SK-N-SH treated with all-trans-retinoic acid at 6 μM for 48 hours (cell line): ENCODE measurements at regions not wholly inside any gene's neighbourhood (a gene's known extent, or its start where the extent isn't known, plus 50 kb on each side); places are given as distances from the start of the nearest gene placed in this dataset.

Source experiments
- ARNTL ChIP-seq: fragments of 450-650 bp; formaldehyde crosslinking; IDR thresholded peaks from 2 replicates; pipeline ENCODE4 v1.5.0; 2020; ENCODE audit warnings: low read depth, mild to moderate bottlenecking, moderate library complexity, borderline replicate concordance
- CSRNP3 ChIP-seq: fragments of 250-450 bp; sonication (Bioruptor Pico); IDR thresholded peaks from 2 replicates; pipeline ENCODE4 v1.5.1; 2021; ENCODE audit warnings: mild to moderate bottlenecking, moderate library complexity
- ISL1 ChIP-seq: fragments of 250-450 bp; sonication (Bioruptor Pico); IDR thresholded peaks from 2 replicates; pipeline ENCODE4 v2.1.2; 2022; ENCODE audit warnings: mild to moderate bottlenecking, moderate library complexity
- PATZ1 ChIP-seq: fragments of 250-450 bp; sonication (Bioruptor Pico); IDR thresholded peaks from 2 replicates; pipeline ENCODE4 v1.8.0; 2020; ENCODE audit warnings: mild to moderate bottlenecking, moderate library complexity, borderline replicate concordance
- POU6F1 ChIP-seq: fragments of 250-450 bp; sonication (Bioruptor Pico); IDR thresholded peaks from 2 replicates; pipeline ENCODE4 v1.8.0; 2021; ENCODE audit warnings: low read depth, mild to moderate bottlenecking, moderate library complexity, borderline replicate concordance
- TCF4 ChIP-seq: fragments of 250-450 bp; sonication (Bioruptor Pico); IDR thresholded peaks from 2 replicates; pipeline ENCODE4 v1.8.0; 2021; ENCODE audit warnings: mild to moderate bottlenecking, moderate library complexity, borderline replicate concordance
- TOX ChIP-seq: fragments of 250-450 bp; sonication (Bioruptor Pico); IDR thresholded peaks from 2 replicates; pipeline ENCODE4 v1.8.0; 2021; ENCODE audit warnings: mild to moderate bottlenecking, moderate library complexity, borderline replicate concordance
- TSHZ2 ChIP-seq: fragments of 250-450 bp; sonication (Bioruptor Pico); IDR thresholded peaks from 2 replicates; pipeline ENCODE4 v1.5.0; 2020; ENCODE audit warnings: mild to moderate bottlenecking, moderate library complexity
- ZC3H10 ChIP-seq: fragments of 250-450 bp; sonication (Bioruptor Pico); IDR thresholded peaks from 2 replicates; pipeline ENCODE4 v1.5.1; 2021; ENCODE audit warnings: mild to moderate bottlenecking, moderate library complexity
- ZFP3 ChIP-seq: fragments of 250-450 bp; sonication (Bioruptor Pico); IDR thresholded peaks from 2 replicates; pipeline ENCODE4 v1.5.0; 2020; ENCODE audit warnings: mild to moderate bottlenecking, moderate library complexity
- ZFP30 ChIP-seq: fragments of 450-650 bp; formaldehyde crosslinking; IDR thresholded peaks from 2 replicates; pipeline ENCODE4 v1.5.0; 2022; ENCODE audit warnings: mild to moderate bottlenecking, moderate library complexity
- ZNF8 ChIP-seq: fragments of 450-650 bp; formaldehyde crosslinking; IDR thresholded peaks from 2 replicates; pipeline ENCODE4 v1.5.0; 2020; ENCODE audit warnings: mild to moderate bottlenecking, moderate library complexity

GRCh38 chr6:81572020-81572419 is 180.5 kb downstream of the TENT5A start:
- TF ChIP-seq TOX (no peak), ARNTL (no peak), PATZ1 (no peak), TCF4 (no peak), TSHZ2 (CRISPR knock-in tag) (no peak), ISL1 (CRISPR knock-in tag) (no peak), ZFP30 (CRISPR knock-in tag) (no peak), CSRNP3 (no peak), ZNF8 (CRISPR knock-in tag) (no peak), POU6F1 (CRISPR knock-in tag) (no peak), ZC3H10 (CRISPR knock-in tag) (no peak), ZFP3 (CRISPR knock-in tag) (no peak)
